COR-L47 (cell line): ENCODE measurements at regions not wholly inside any gene's neighbourhood (a gene's known extent, or its start where the extent isn't known, plus 50 kb on each side); places are given as distances from the start of the nearest gene placed in this dataset.
"Not testable (repeated sequence)": the region's sequence is repeated elsewhere in the genome, so short reads cannot be mapped to it uniquely, and the experiment has no call there.

Experiments used
- DNase-seq: peaks from one replicate; lab custom pipeline; 2025; lab: John Stamatoyannopoulos, UW

DNA sequence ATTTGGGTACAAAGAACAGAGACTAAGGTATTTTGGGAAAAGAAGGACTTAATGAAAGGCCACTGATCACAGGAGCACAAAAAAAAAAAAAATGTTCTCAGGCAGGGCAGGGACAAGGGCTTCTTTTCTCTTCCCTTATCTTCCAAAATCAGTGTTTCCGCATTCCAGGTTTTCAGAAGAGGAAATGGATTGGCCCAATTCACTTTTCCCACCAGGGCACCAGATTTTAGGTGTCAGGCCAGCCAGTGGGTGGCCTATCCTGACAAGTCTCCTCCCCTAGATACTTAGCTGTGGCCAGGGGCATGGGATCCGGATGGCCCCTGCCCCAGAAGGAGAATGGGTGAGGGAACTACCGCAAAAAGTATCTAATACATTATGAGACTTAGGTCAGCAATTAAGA is 88.9 kb upstream of the WAC start:
- no peak for DNase-seq

DNA sequence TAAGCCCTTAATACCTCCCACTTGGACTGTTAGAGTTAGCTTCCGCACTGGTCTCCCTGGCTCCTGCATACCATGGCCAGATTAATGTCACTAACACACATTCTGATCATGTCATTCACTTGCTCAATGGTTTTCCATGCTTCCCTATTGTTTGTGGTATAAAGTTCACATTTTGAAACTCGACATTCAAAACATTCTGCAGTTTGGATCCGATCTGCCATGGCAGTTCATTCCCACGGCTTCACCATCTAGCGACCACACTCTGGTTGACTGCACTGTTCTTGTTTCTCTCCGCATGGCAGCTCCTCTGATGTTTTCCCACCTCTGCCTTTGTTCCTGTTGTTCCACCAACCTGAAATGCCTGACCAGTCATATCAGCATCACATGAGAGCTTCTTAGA is 87.4 kb upstream of the WAC start:
- DNase-seq: no peak

DNA sequence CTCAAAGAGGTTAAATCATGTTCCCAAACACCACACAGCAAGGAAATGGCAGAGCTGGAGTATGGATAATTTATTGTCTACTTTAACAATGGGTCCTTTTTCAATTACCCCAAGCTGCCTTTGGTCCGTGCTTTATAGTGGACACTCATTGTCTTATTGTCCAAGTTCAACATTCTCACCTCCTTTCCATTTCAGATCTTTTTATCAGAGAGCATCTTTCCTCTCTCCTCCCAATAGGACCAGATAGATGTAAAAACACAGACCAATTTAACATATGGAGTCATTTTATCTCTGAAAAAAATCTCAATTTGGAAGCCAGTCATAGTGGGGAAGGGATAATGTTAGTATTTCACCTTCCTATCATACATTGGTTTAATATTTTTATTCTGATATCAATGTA is 83.5 kb upstream of the WAC start:
- no peak for DNase-seq

DNA sequence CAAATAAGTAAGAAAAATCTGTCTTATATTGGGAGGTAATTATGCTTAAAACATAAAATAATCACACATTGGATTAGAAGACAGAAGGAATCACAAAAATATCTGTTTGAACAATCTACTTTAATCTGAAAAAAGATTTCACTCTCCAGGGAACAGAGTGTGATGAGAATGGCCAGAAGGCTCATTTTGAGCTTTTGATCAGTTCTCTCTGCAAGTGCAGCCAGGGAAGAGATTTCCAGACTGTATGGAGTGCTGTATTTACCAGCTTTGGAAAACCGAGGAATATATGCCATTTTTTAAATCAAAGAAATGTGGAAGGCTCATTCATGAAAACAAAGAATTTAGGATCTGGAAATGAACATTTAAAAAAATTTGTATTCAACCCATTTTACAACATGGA is 83.0 kb upstream of the WAC start:
- no peak for DNase-seq

DNA sequence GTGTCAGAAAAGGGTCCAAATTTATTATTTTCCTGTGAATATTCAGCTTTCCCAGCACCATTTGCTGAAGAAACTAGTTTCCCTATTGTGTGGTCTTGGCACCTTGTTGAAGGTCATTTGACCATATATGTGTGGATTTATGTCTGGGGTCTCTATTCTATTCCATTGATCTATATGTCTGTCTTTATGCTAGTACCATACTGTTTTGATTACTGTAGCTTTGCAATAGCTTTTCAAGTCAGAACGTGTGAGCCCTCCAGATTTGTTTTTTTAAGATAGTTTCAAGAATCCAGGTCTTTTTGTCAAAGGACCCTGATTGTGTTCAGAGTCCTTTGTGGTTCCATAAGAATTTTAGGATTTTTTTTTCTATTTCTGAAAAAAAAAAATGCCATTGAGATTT is 79.0 kb upstream of the WAC start:
- DNase-seq: no peak

DNA sequence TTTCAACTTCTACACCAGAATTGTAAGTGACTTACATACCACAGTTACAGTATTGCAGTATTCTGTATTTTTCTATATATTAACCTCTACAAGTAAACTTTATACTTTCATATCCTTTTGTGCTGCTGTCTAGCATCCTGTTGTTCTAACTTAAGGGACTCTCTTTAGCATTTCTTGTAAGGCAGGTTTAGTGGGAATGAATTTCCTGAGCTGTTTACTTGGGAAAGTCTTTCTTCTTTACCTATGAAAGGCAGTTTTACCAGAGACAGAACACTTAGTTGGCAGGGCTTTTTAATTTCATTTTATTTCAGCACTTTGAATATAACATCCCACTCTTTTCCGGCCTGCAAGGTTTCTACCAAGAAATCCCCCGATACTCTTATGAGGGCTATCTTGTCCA is 75.8 kb upstream of the WAC start:
- no peak for DNase-seq

DNA sequence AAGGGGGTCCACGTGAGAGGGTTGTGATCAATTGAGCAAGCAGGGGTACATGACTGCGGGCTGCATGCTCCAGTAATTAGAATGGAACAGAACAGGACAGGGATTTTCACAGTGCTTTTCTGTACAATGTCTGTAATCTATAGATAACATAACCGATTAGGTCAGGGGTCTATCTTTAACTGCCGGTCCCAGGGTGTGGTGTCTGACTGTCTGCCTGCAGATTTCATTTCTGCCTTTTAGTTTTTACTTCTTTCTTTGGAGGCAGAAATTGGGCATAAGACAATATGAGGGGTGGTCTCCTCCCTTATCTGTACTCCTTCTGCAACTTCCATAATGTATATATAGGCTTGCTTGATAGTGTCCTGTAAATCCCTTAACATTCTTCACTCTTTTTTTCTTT is 75.0 kb upstream of the WAC start:
- DNase-seq: not testable (repeated sequence)

DNA sequence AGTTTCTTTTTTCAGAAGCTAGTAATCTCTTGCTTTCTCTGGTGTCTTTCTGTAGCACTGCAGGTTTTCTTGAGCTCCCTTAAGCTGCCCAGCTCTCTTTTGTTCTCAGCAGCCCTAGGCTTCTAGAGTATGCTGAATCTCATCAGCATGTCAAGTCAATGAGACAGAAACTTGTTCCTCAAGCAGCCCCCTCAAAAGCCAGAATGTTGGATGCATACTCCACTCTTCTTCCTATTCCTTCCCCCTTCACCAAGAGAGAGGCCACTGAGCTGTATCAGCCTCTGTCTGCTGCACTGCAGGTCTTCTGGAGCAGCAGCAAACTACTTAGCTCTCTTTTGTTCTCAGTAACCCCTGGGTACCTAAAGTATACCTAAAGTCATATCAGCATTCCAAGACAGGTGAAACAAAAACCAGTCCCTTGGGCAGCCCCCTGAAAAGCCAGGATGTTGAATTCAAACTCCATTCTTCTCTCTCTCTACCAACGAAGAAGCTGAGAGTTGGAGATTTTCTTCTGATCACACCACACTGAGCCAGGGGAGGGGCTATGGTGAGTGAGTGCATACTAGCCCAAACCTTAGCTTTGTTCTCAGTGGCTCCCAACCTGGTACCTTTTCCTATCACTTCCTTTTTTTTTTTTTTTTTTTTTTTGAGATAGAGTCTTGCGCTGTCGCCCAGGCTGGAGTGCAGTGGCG is 73.3 kb upstream of the WAC start:
- no peak for DNase-seq

DNA sequence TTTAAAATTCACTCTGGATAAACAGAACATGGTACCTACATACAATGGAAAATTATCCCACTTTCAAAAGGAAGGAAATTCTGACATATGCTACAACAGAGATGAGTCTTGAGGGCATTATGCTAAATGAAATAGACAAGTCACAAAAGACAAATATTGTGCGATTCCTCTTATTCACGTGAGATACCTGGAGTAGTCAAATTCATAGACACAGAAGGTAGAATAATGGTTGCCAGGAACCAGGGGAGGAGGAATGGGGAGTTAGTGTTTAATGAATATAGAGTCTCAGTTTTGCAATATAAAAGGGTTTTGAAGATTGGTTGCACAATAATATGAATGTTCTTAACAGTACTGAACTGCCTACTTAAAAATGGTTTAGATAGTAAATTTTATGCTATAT is 69.8 kb upstream of the WAC start:
- no peak for DNase-seq

DNA sequence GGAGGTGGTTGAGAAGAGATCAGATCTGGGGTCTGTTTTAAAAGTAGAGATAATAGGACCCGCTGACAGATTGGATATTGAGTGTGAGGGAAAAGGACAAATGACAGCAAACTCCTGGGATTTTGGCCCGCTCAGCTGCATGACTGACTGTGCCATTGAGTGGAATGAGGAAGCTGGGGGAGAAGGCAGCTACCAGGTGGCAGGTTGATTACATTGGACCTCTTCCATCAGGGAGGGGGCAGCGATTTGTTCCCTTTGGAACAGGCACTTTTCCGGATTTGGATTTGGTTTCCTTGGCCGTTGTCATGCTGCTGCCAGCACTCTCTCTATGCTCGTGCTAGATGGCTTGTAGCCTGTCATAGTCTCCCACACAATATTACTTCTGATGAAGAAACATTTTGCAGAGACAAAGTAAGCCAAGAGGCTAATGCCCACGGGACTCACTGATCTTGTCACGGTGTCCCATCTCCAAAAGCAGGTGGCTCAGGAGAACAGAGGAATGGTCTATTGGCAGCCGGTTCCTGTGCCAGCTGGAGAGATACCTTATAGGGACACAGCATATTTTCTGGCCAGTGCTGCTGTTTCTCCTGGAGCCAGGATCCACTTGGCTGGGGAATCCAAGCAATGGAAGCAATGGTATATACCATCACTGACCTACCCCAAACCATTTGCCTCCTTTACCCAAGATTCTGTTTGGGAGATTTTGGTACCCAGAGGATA is 69.1 kb upstream of the WAC start:
- DNase-seq: no peak

DNA sequence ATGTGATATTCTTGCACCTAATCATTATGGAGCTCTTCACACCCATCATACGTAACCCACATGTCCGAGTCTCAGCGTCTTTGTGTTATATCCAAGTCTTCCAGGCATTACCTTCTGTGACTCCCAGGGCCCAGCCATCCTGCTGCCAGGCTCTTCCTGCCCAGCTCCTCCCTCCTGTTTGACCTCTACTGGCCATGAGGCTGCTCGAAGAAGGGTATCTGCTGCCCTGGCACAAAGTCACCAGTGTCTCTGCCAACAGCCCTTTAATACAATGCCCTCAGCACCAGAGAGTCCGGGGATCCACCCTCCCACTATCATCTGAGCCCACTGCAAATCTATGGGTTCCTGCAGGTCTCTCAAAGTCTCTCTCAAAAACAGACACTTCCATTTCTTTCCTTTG is 65.3 kb upstream of the WAC start:
- no peak for DNase-seq

DNA sequence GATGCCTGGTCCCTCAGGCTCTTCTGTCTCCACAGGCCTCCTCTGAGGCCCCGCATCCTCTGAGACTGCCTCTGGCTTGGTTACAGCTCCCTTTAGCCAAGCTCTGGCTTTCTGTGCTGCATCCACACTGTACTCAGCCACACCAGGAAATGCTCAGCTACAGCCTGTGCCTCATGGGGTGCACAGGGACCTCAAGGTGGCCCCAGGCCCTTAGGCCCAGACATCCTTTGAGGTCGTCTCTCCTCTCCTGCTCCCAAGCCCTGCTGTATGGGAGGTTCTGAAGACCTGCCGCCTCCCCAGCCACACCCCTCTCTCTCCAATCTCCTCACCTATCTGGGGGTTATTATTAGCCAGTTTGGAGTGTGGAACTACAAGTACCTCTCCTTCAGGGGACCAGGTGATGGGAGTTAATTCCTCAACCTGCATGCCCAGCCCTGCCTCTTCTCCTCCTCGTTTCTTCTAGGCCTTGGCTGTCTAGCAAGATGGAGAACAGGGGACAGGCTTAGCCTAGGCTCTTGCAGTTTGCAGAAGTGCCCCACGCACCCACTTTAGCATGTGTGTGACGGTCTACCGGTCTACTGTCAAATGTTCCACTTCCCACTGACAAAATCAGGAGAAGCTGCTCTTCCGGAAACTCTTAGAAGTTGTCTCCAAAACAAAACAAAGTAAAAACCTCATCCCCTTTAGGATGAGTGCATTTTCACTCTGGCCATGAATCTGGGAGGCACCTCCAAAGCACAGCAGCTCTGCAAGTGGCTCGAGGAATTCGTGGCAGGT is 64.0 kb upstream of the WAC start:
- DNase-seq: no peak

DNA sequence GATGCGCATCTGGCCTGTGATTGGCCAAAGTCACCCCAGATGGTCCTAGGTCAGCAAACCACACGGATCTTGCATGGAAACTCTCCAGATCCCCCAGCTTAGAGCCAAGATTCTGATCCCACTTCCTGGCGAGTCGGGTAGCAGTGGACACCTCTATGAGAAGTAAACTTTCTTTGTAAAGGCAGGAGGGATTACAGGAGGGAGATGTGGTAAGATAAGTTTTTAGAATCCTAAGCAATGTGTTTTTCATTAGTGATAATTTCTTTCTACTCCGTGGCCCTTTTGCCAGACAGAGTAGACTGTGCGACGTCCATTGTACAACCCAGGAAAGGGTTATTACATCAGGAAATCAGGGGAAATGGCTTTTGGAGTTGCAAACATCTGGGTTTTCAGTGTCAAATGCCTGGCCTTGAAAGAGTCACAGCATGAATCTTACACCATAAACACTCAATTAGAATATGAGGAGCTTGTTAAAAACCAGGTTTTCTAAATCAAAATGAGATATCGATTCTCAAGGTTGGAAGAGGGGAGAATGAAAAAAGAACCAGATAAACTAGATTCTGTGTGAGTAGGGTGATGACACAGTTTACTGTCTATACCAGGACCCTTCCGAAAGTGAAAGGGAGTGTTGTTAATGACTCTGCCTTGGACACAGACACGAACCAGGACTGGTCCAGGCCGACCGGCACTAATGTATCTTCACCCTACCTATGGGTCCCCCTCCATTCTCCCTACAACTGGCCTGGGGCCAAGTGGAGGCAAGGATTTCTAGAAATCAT is 61.9 kb upstream of the WAC start:
- DNase-seq: no peak

DNA sequence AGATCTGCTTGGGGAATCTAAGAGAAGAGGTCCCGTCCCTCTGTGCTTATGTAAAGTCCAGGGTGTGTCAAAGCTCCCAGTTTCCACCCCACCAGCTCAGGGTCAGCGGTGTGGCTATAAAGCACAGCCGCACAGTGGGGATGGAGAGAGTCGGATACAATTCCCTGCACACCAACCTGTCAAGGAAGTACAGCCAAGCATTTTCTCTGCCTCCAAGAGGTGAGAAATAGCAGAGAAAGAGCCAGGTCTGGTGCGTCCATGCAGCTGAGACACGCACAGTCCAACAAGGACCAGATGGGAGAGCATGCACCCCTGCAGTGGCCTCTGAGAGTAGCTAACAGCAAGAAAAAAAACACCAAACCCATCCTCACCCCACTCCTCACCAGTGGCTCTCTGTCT is 61.3 kb upstream of the WAC start:
- no peak for DNase-seq

DNA sequence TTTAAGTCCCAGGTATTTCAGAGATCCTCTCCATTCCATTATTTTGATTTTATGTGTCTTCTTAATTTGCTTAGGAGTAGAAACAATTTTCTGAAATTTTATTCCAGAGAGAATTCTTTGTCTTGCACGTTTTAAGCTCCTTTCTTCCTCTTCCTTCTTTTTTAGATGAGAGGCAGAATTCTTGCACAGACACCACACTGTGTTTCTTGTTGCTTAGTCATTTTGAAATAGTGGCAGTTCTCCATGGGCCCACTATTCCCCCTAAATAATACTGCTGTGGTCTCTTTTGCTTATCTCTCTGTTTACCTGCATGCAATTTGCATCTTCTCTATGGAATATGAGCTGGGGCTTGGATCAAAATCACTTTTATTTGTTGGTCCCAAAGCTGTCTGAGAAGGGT is 54.3 kb upstream of the WAC start:
- DNase-seq: no peak

DNA sequence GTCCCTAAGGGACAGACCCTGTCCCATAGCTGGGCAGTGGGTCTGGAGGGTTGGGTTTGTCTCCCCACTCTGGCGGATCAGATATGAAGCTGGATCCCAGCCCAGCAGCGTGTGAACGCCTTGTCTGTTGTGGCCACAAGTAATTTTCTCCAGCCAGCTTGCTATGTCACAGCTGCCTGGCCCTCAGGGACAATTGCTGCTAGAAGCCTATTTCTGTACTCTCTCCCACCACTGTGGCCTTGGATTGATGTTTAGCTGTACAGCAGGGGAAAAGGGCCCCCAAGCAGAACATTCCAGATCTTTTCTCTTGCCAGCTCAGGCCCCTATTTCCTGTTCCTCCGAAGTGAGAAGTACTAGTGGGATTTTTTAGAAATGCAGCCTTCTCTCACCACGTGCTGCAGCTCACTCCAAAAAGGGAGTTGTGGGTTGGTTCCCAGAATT is 53.5 kb upstream of the WAC start:
- DNase-seq: no peak

DNA sequence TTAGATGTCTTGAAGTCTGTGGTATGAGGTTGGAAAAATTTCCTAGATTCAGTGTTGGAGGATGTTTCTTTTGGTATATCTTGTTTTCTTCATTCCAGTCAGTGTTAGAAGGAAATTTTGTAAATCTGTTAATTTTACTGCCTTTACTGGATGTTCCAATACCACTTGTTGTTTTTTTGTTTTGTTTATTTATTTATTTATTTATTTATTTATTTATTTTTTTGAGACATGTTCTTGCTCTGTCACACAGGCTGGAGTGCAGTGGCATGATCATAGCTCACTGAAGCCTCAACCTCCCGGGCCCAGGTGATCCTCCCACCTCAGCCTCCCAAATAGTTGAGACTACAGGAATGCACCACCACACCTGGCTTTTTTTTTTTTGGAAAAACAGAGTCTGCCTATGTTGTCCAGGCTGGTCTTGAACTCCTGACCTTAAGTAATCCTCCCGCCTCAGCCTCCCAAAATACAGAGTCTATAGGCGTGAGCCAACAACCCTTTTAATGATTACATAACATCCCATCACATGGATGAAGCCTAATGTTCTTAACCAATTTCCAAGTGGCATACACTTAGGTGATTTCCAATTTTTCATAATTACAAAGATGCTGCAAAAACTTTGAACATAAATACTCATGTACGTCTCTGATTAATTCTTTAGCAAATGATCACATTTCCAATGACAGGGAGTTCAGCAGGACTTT is 52.8 kb upstream of the WAC start:
- DNase-seq: no peak

DNA sequence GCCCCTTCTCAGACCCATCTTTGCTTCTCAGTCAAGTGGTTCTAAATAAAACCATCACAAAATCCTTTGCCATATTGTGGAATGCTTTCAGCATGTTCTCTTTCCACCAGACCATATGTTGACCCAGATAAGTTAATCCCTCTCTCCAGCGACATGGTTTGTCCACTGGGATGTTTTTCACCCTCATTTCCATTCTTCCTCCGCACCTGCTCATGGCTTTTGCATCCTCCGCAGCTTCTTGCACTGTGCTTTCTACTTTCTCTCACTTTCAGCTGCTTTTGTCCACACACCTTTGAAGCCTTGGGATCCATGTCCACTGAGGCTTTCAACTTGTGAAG is 52.3 kb upstream of the WAC start:
- DNase-seq: no peak

DNA sequence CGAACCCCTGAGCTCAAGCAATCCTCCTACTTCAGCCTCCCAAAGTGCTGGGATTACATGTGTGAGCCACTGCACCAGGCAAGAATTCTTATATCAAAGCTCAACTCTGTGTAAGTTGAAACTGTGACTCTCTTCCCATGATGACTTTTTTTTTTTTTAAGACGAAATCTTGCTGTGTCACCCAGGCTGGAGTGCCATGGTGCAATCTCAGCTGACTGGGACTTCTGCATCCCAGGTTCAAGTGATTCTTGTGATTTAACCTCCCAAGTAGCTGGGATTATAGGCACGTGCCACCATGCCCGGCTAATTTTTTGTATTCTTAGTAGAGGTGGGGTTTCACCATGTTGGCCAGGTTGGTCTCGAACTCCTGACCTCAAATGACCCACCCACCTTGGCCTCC is 51.6 kb upstream of the WAC start:
- DNase-seq: not testable (repeated sequence)

DNA sequence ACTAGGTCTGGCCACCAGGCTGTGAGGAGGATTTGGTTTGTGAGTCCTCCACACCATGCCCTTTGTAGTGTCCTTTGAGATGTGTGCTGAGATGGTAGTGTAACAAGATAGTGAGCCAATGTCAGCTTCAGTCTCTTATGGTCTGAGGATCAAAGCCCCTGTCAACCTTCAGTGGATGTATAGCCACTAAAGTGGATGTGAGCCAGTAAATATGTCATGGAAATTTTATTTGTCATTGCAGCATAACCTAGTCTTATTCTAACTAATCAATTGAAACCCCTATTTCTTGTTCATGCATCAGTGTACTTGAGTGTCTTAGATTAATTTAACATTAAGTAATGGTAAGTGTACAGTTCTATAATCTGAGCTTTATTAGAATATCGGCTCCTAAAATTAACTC is 51.0 kb upstream of the WAC start:
- DNase-seq: no peak
